Endothelial cell of umbilical vein (primary cell): ENCODE measurements at regions not wholly inside any gene's neighbourhood (a gene's known extent, or its start where the extent isn't known, plus 50 kb on each side); places are given as distances from the start of the nearest gene placed in this dataset.

Source experiments
- BruUV-seq: library from RNA; stranded (reverse); fragments of 400-500 nt; replicated peaks from 2 replicates; lab custom pipeline; 2021; lab: Mats Ljungman, UMichigan
- CTCF ChIA-PET: fragments of 300-600, 350-600 bp; sonication (Branson Sonifier 250); formaldehyde crosslinking; loops from one replicate; lab custom pipeline; 2021; ENCODE audit warnings: antibody characterized with exemption, inconsistent platforms; lab: Charles Lee
- POLR2A ChIA-PET: fragments of 300-600, 350-600 bp; sonication (Branson Sonifier 250); formaldehyde crosslinking; loops from one replicate; lab custom pipeline; 2021; ENCODE audit warnings: antibody characterized with exemption, inconsistent platforms; lab: Charles Lee
- DNase-seq: peaks from one replicate; pipeline ENCODE4 v3.0.0-alpha.2; 2011; ENCODE audit warnings: low read depth, low spot score
- FAIRE-seq: peaks from 2 replicates; lab custom pipeline; 2011; peaks lifted over from hg19 to GRCh38; lab: Jason Lieb, UNC
- H2AFZ ChIP-seq: 2 replicates; pipeline ENCODE4 v1.6.0; 2012; ENCODE audit warnings: low read depth, low read length, control low read depth, inconsistent platforms
- H3K27ac ChIP-seq: 2 replicates; pipeline ENCODE4 v1.5.1; 2011; ENCODE audit warnings: low read depth, mild to moderate bottlenecking, control low read depth, low read length, moderate library complexity; ENCODE audit not compliant: insufficient read depth
- H3K27me3 ChIP-seq, 2 experiments: 2 replicates each; pipeline versions ENCODE4 v1.6.0 to v1.6.1; 2011; ENCODE audit warnings: low read length in 2 of 2, mixed read lengths in 1 of 2; ENCODE audit not compliant: control insufficient read depth in 2 of 2, insufficient read depth in 2 of 2
- H3K36me3 ChIP-seq, 2 experiments: 2 replicates in 1 of 2; 3 replicates in 1 of 2; pipeline ENCODE4 v1.5.1; 2011; ENCODE audit warnings: low read length in 2 of 2, mild to moderate bottlenecking in 1 of 2, moderate library complexity in 1 of 2; ENCODE audit not compliant: control insufficient read depth in 2 of 2, insufficient read depth in 2 of 2; ENCODE audit errors: extremely low read depth in 1 of 2
- H3K4me1 ChIP-seq: 3 replicates; pipeline ENCODE4 v1.5.1; 2011; ENCODE audit warnings: mild to moderate bottlenecking, low read length; ENCODE audit not compliant: control insufficient read depth, insufficient read depth; ENCODE audit errors: extremely low read depth
- H3K4me2 ChIP-seq: 2 replicates; pipeline ENCODE4 v1.6.1; 2011; ENCODE audit warnings: low read length, control low read depth, mixed read lengths; ENCODE audit not compliant: insufficient read depth
- H3K4me3 ChIP-seq, 3 experiments: fragments of 200-600 bp in 1 of 3; sonication (generic), shearing (Covaris generic) in 1 of 3; replicated peaks in 1 of 3; 2 replicates each; pipeline ENCODE4 v1.5.1; 2011 to 2016; ENCODE audit warnings: control low read depth in 3 of 3, low read length in 3 of 3, mild to moderate bottlenecking in 2 of 3, inconsistent platforms in 1 of 3, low read depth in 1 of 3, moderate library complexity in 1 of 3; ENCODE audit not compliant: insufficient read depth in 1 of 3
- H3K79me2 ChIP-seq: 2 replicates; pipeline ENCODE4 v1.6.0; 2012; ENCODE audit warnings: low read length, inconsistent platforms; ENCODE audit not compliant: control insufficient read depth, insufficient read depth
- H3K9ac ChIP-seq: replicated peaks from 2 replicates; pipeline ENCODE3; 2011; ENCODE audit warnings: low read length, control low read depth; ENCODE audit not compliant: insufficient read depth; ENCODE audit errors: extremely low read depth
- H3K9me1 ChIP-seq: replicated peaks from 3 replicates; pipeline ENCODE4 v1.6.0; 2011; ENCODE audit warnings: mild to moderate bottlenecking, low read length; ENCODE audit not compliant: control insufficient read depth, insufficient read depth; ENCODE audit errors: extremely low read depth
- H3K9me3 ChIP-seq: replicated peaks from 2 replicates; pipeline ENCODE4 v1.5.1; 2012; ENCODE audit warnings: low read length, inconsistent platforms; ENCODE audit not compliant: control insufficient read depth, insufficient read depth
- H4K20me1 ChIP-seq: replicated peaks from 2 replicates; pipeline ENCODE3; 2011; ENCODE audit warnings: mild to moderate bottlenecking, low read length; ENCODE audit not compliant: control insufficient read depth, insufficient read depth; ENCODE audit errors: extremely low read depth
- EZH2 ChIP-seq: IDR thresholded peaks from 2 replicates; pipeline ENCODE4 v1.6.1; 2012; ENCODE audit warnings: borderline replicate concordance, low read depth, mild to moderate bottlenecking, moderate library complexity, low read length, inconsistent platforms; ENCODE audit not compliant: severe bottlenecking
- FOS ChIP-seq: IDR thresholded peaks from 2 replicates; pipeline ENCODE4 v1.6.1; 2011; ENCODE audit warnings: mild to moderate bottlenecking, low read length, moderate library complexity, borderline replicate concordance; ENCODE audit not compliant: insufficient read depth
- GATA2 ChIP-seq: IDR thresholded peaks from 2 replicates; pipeline ENCODE4 v1.7.0; 2011; ENCODE audit warnings: low read depth, mild to moderate bottlenecking, moderate library complexity, mixed read lengths, low read length; ENCODE audit not compliant: insufficient read length, insufficient read depth
- POLR2AphosphoS5 ChIP-seq: IDR thresholded peaks from 2 replicates; pipeline ENCODE4 v1.6.1; 2012; ENCODE audit warnings: low read depth, mild to moderate bottlenecking, control low read depth, low read length, moderate library complexity; ENCODE audit not compliant: insufficient read depth
- dilution Hi-C: fragments of 300-500 bp; cut with MboI; formaldehyde crosslinking; loops from one replicate; pipeline ENCODE4 v1.15.0; 2019; ENCODE audit warnings: low sequenced_read_pairs; ENCODE audit not compliant: extremely low pct_ligation_motif_present
- intact Hi-C: fragments of 100-400 bp; cut with micrococcal nuclease; formaldehyde crosslinking; loops from one replicate; pipeline ENCODE4 v1.10.0; 2022
- TF ChIP-seq, protein P1 (sequence below): IDR thresholded peaks from 2 replicates; pipeline ENCODE4 v1.6.1; 2011; ENCODE audit not compliant: insufficient read depth, insufficient read length
- TF ChIP-seq, protein P2 (sequence below), 2 donors: IDR thresholded peaks; 1 replicate in 1 of 2; 2 replicates in 1 of 2; pipeline ENCODE4 v1.5.1; 2011; ENCODE audit warnings: low read length in 2 of 2, mild to moderate bottlenecking in 2 of 2, moderate library complexity in 2 of 2, control low read depth in 1 of 2, inconsistent platforms in 1 of 2, low read depth in 1 of 2; ENCODE audit not compliant: insufficient read depth in 1 of 2; ENCODE audit errors: extremely low read depth in 1 of 2

DNA sequence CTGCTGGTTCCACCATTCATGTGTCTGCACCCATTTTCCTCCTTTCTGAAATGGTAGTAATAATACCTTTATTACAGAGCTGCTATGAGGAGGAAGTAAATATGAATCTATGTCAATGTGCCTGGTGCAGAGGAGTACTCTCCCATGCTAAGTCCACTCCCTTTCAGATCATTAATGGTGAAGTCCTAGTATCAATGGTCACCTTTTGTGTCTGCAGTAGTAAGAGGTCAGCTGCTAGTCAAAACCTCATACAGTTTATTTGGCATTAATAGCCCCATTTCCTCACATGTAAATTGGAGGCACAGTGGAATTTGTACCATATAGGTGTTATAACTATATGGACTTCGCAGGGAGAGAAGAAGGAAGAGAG is 581.0 kb downstream of the REEP3 start:
- FAIRE-seq (no peak), DNase-seq (no peak)
- POLR2A ChIA-PET = no interaction called here
- H3K9me1 ChIP-seq = no peaks in the 10 kb centered on the region
- H3K4me2 ChIP-seq = no peak overlapping the region
- H2AFZ ChIP-seq = no peak overlapping the region
- CTCF ChIA-PET = no interaction called here
- H4K20me1 ChIP-seq = no peaks in the 10 kb centered on the region
- no peaks in the 10 kb centered on the region for H3K79me2 ChIP-seq
- dilution Hi-C loops = no loop called here
- no peak overlapping the region for H3K4me3 ChIP-seq
- no TSS peak for BruUV-seq
- H3K9me3 ChIP-seq = no peaks in the 10 kb centered on the region
- no peak overlapping the region for H3K9ac ChIP-seq
- no peak overlapping the region for H3K27ac ChIP-seq
- H3K36me3 ChIP-seq = no peaks in the 10 kb centered on the region
- TF ChIP-seq, protein P1, sequence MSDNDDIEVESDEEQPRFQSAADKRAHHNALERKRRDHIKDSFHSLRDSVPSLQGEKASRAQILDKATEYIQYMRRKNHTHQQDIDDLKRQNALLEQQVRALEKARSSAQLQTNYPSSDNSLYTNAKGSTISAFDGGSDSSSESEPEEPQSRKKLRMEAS = no peak
- TF ChIP-seq GATA2 = no peak
- no peaks in the 10 kb centered on the region for H3K27me3 ChIP-seq
- no peaks in the 10 kb centered on the region for H3K4me1 ChIP-seq
- intact Hi-C loops = no loop called here

DNA sequence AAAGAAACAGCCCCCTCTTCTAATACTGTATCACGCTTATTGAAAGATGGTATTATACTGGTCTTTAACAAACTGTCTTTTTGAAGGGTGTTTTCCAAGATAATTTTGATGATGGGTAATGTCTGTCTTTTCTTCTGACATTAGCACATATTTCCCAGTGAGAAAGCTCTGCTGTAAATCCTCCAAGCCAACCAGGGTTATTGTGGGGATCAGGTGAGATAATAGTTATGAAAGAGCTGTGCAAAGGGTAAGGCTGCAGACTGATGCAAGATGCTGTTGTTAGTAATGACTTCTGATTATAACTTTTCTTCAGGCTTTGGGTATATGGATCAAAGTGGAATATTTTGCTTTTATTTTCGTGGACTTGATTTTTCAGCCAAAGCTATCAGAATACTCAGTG is 581.7 kb downstream of the REEP3 start:
- intact Hi-C loops = no loop called here
- CTCF ChIA-PET = no interaction called here

More for the DNA sequence above, 581.7 kb downstream of the REEP3 start:
- Histone ChIP-seq H3K4me2 (no peak overlapping the region), H3K9ac (no peak overlapping the region), H3K4me1 (no peaks in the 10 kb centered on the region), H3K27me3 (no peaks in the 10 kb centered on the region), H3K36me3 (no peaks in the 10 kb centered on the region), H4K20me1 (no peaks in the 10 kb centered on the region), H2AFZ (no peak overlapping the region), H3K79me2 (no peaks in the 10 kb centered on the region), H3K4me3 (no peak overlapping the region), H3K27ac (no peak overlapping the region), H3K9me1 (no peaks in the 10 kb centered on the region), H3K9me3 (no peaks in the 10 kb centered on the region)
- dilution Hi-C loops = no loop called here
- POLR2A ChIA-PET = no interaction called here
- TF ChIP-seq FOS (no peak), POLR2AphosphoS5 (no peak), EZH2 (no peak)
- TF ChIP-seq, protein P1 = no peak
- TF ChIP-seq, protein P2, sequence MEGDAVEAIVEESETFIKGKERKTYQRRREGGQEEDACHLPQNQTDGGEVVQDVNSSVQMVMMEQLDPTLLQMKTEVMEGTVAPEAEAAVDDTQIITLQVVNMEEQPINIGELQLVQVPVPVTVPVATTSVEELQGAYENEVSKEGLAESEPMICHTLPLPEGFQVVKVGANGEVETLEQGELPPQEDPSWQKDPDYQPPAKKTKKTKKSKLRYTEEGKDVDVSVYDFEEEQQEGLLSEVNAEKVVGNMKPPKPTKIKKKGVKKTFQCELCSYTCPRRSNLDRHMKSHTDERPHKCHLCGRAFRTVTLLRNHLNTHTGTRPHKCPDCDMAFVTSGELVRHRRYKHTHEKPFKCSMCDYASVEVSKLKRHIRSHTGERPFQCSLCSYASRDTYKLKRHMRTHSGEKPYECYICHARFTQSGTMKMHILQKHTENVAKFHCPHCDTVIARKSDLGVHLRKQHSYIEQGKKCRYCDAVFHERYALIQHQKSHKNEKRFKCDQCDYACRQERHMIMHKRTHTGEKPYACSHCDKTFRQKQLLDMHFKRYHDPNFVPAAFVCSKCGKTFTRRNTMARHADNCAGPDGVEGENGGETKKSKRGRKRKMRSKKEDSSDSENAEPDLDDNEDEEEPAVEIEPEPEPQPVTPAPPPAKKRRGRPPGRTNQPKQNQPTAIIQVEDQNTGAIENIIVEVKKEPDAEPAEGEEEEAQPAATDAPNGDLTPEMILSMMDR (IDR thresholded peaks at IDR 0.05; ENCODE audit: extremely low read depth in 1 of 2, insufficient read depth in 1 of 2, low read depth in 1 of 2, low read length in 2 of 2) = no peak
- BruUV-seq = no TSS peak
- no peak for FAIRE-seq
- no peak for DNase-seq
